GM12878 (cell line): ENCODE measurements at regions not wholly inside any gene's neighbourhood (a gene's known extent, or its start where the extent isn't known, plus 50 kb on each side); places are given as distances from the start of the nearest gene placed in this dataset.

Source experiments
- ATAC-seq: fragments of 200-7000 bp; cut with Tn5 transposase; 3 replicates; pipeline ENCODE4 v1.9.1; 2020; ENCODE audit warnings: mild to moderate bottlenecking, moderate library complexity
- BruUV-seq: library from RNA; stranded (reverse); fragments of 400-500 nt; replicated peaks from 2 replicates; lab custom pipeline; 2021; lab: Mats Ljungman, UMichigan
- CTCF ChIA-PET: fragments of 300-600 bp; sonication (Branson Sonifier 250); formaldehyde crosslinking; extraction: SDS; loops from one replicate; lab custom pipeline; 2021; ENCODE audit warnings: inconsistent platforms; lab: Yijun Ruan, JAX
- POLR2A ChIA-PET: fragments of 350-600 bp; formaldehyde crosslinking; extraction: SDS; loops from one replicate; lab custom pipeline; 2021; ENCODE audit warnings: inconsistent platforms; lab: Charles Lee
- RAD21 ChIA-PET: fragments of 300-600 bp; sonication (Branson Sonifier 250); formaldehyde crosslinking; loops from one replicate; lab custom pipeline; 2023; ENCODE audit warnings: antibody characterized with exemption; ENCODE audit not compliant: unreplicated experiment; lab: Charles Lee
- SMC1A ChIA-PET: fragments of 300-600 bp; sonication (Branson Sonifier 250); formaldehyde crosslinking; loops from one replicate; lab custom pipeline; 2023; ENCODE audit not compliant: unreplicated experiment, uncharacterized antibody; lab: Charles Lee
- DNase-seq: peaks from one replicate; pipeline ENCODE4 v3.0.0-alpha.2; 2011; ENCODE audit warnings: low read depth, low spot score
- FAIRE-seq: peaks from 3 replicates; lab custom pipeline; 2011; peaks lifted over from hg19 to GRCh38; lab: Jason Lieb, UNC
- H2AFZ ChIP-seq: 2 replicates; pipeline ENCODE4 v1.6.0; 2011; ENCODE audit warnings: low read depth, low read length, control low read depth; ENCODE audit not compliant: control insufficient read depth
- H3K27ac ChIP-seq: 2 replicates; pipeline ENCODE4 v1.5.1; 2011; ENCODE audit warnings: control low read depth; ENCODE audit not compliant: control insufficient read depth, insufficient read depth
- H3K27me3 ChIP-seq, 2 experiments: replicated peaks in 1 of 2; 2 replicates each; pipeline versions ENCODE4 v1.6.0 to v1.6.1; 2011; ENCODE audit warnings: low read length in 1 of 2; ENCODE audit not compliant: control insufficient read depth in 2 of 2, insufficient read depth in 2 of 2
- H3K36me3 ChIP-seq, 2 experiments: 2 replicates each; pipeline ENCODE4 v1.5.1; 2011; ENCODE audit warnings: low read length in 1 of 2; ENCODE audit not compliant: control insufficient read depth in 2 of 2, insufficient read depth in 2 of 2
- H3K4me1 ChIP-seq: 2 replicates; pipeline ENCODE4 v1.6.1; 2011; ENCODE audit warnings: mild to moderate bottlenecking, low read length, moderate library complexity, mixed read lengths; ENCODE audit not compliant: control insufficient read depth, insufficient read depth
- H3K4me2 ChIP-seq: 2 replicates; pipeline ENCODE4 v1.6.0; 2011; ENCODE audit warnings: control low read depth; ENCODE audit not compliant: control insufficient read depth, insufficient read depth
- H3K4me3 ChIP-seq: fragments of 200-600 bp; sonication (generic); 2 replicates; pipeline ENCODE4 v1.5.1; 2016
- H3K79me2 ChIP-seq: 2 replicates; pipeline ENCODE4 v1.6.0; 2011; ENCODE audit warnings: low read length; ENCODE audit not compliant: control insufficient read depth, insufficient read depth
- H3K9ac ChIP-seq: 2 replicates; pipeline ENCODE4 v1.8.0; 2011; ENCODE audit warnings: low read length, control low read depth, mixed read lengths; ENCODE audit not compliant: control insufficient read depth, insufficient read depth
- H3K9me3 ChIP-seq: replicated peaks from 3 replicates; pipeline ENCODE4 v1.5.1; 2011; ENCODE audit warnings: mild to moderate bottlenecking, low read length; ENCODE audit not compliant: control insufficient read depth, insufficient read depth
- H4K20me1 ChIP-seq: 2 replicates; pipeline ENCODE4 v1.6.0; 2011; ENCODE audit not compliant: control insufficient read depth, insufficient read depth
- CBFB ChIP-seq: IDR thresholded peaks from 2 replicates; pipeline ENCODE4 v1.6.1; 2016; ENCODE audit warnings: antibody characterized with exemption, low read depth
- CBX5 ChIP-seq: sonication (generic); IDR thresholded peaks from 2 replicates; pipeline ENCODE4 v1.6.1; 2016; ENCODE audit warnings: low read depth, moderate library complexity, mild to moderate bottlenecking, inconsistent platforms
- HCFC1 ChIP-seq: fragments of 150-350 bp; IDR thresholded peaks from 2 replicates; pipeline ENCODE4 v1.6.1; 2014; ENCODE audit warnings: low read length
- NFXL1 ChIP-seq: fragments of 450-650 bp; IDR thresholded peaks from 2 replicates; pipeline ENCODE4 v1.6.1; 2017; ENCODE audit warnings: antibody characterized with exemption, mild to moderate bottlenecking, borderline replicate concordance
- NFYA ChIP-seq: IDR thresholded peaks from 2 replicates; pipeline ENCODE4 v1.6.1; 2011; ENCODE audit warnings: low read depth, mild to moderate bottlenecking, low read length, improper control_type of control experiment, borderline replicate concordance
- POLR2A ChIP-seq: IDR thresholded peaks from 2 replicates; pipeline ENCODE4 v1.6.1; 2011; ENCODE audit warnings: low read depth, mild to moderate bottlenecking, low read length
- RAD21 ChIP-seq: IDR thresholded peaks from 2 replicates; pipeline ENCODE4 v1.6.1; 2011; ENCODE audit warnings: mild to moderate bottlenecking, low read depth, low read length, moderate library complexity; ENCODE audit not compliant: insufficient read depth
- RELA ChIP-seq: fragments of 450-650 bp; IDR thresholded peaks from 2 replicates; pipeline ENCODE4 v1.8.0; 2014; ENCODE audit warnings: borderline replicate concordance; ENCODE audit not compliant: partially characterized antibody
- SMC3 ChIP-seq: IDR thresholded peaks from 2 replicates; pipeline ENCODE4 v1.6.1; 2011; ENCODE audit warnings: low read length, improper control_type of control experiment, borderline replicate concordance
- SUPT20H ChIP-seq: IDR thresholded peaks from 2 replicates; pipeline ENCODE4 v1.6.1; 2011; ENCODE audit warnings: low read depth, mild to moderate bottlenecking, low read length, moderate library complexity, borderline replicate concordance; ENCODE audit not compliant: control insufficient read depth
- ZNF592 ChIP-seq: fragments of 450-650 bp; IDR thresholded peaks from 2 replicates; pipeline ENCODE4 v1.6.1; 2017; ENCODE audit warnings: mild to moderate bottlenecking, moderate library complexity
- ZNF622 ChIP-seq: fragments of 450-650 bp; IDR thresholded peaks from 2 replicates; pipeline ENCODE4 v1.6.1; 2017; ENCODE audit warnings: mild to moderate bottlenecking, inconsistent platforms
- WGBS: methylation state at CpG from one replicate; pipeline ENCODE4 v1.1.6; 2016; ENCODE audit warnings: low lambda C conversion rate; ENCODE audit not compliant: insufficient replicate concordance, insufficient coverage; ENCODE audit errors: missing lambda C conversion rate; 5-methylcytosine and 5-hydroxymethylcytosine counted together
- in situ Hi-C: fragments of 300-500 bp; cut with MboI; formaldehyde crosslinking; loops from 9 replicates; pipeline ENCODE4 v1.14.3; 2018; ENCODE audit warnings: mixed read lengths
- intact Hi-C: fragments of 100-400 bp; cut with micrococcal nuclease; formaldehyde crosslinking; loops from one replicate; pipeline ENCODE4 v1.14.2; 2022; ENCODE audit not compliant: unreplicated experiment
- TF ChIP-seq, protein P1 (sequence below): fragments of 450-650 bp; IDR thresholded peaks from 2 replicates; pipeline ENCODE4 v1.6.1; 2017; ENCODE audit warnings: mild to moderate bottlenecking
- TF ChIP-seq, protein P2 (sequence below): fragments of 450-650 bp; IDR thresholded peaks from 2 replicates; pipeline ENCODE4 v1.6.1; 2017; ENCODE audit warnings: antibody characterized with exemption, mild to moderate bottlenecking, moderate library complexity
- TF ChIP-seq, protein P3 (sequence below): IDR thresholded peaks from 2 replicates; pipeline ENCODE4 v1.6.1; 2012; ENCODE audit warnings: low read depth, low read length, improper control_type of control experiment

GRCh38 chr17:71631483-71631882 lies 489.3 kb upstream of the SOX9 start:
- RAD21 ChIA-PET: no interaction called here
- FAIRE-seq: no peak

More at GRCh38 chr17:71631483-71631882, 489.3 kb upstream of the SOX9 start:
- no peak overlapping the region for H3K4me3 ChIP-seq
- H3K9ac ChIP-seq: no peak overlapping the region
- ATAC-seq (no peak), DNase-seq (no peak)
- H4K20me1 ChIP-seq: no peaks in the 10 kb centered on the region
- in situ Hi-C loops (no loop called here), intact Hi-C loops (no loop called here)
- H3K4me2 ChIP-seq: no peak overlapping the region
- H3K79me2 ChIP-seq: no peaks in the 10 kb centered on the region
- BruUV-seq: no TSS peak
- H3K27me3 ChIP-seq: no peaks in the 10 kb centered on the region
- TF ChIP-seq CBFB (no peak), ZNF622 (no peak), RAD21 (no peak), ZNF592 (no peak), HCFC1 (no peak), NFYA (no peak), NFXL1 (no peak), CBX5 (no peak), SMC3 (no peak), SUPT20H (no peak), POLR2A (no peak), RELA (no peak)
- TF ChIP-seq, protein P1, sequence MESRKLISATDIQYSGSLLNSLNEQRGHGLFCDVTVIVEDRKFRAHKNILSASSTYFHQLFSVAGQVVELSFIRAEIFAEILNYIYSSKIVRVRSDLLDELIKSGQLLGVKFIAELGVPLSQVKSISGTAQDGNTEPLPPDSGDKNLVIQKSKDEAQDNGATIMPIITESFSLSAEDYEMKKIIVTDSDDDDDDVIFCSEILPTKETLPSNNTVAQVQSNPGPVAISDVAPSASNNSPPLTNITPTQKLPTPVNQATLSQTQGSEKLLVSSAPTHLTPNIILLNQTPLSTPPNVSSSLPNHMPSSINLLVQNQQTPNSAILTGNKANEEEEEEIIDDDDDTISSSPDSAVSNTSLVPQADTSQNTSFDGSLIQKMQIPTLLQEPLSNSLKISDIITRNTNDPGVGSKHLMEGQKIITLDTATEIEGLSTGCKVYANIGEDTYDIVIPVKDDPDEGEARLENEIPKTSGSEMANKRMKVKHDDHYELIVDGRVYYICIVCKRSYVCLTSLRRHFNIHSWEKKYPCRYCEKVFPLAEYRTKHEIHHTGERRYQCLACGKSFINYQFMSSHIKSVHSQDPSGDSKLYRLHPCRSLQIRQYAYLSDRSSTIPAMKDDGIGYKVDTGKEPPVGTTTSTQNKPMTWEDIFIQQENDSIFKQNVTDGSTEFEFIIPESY: no peak
- TF ChIP-seq, protein P2, sequence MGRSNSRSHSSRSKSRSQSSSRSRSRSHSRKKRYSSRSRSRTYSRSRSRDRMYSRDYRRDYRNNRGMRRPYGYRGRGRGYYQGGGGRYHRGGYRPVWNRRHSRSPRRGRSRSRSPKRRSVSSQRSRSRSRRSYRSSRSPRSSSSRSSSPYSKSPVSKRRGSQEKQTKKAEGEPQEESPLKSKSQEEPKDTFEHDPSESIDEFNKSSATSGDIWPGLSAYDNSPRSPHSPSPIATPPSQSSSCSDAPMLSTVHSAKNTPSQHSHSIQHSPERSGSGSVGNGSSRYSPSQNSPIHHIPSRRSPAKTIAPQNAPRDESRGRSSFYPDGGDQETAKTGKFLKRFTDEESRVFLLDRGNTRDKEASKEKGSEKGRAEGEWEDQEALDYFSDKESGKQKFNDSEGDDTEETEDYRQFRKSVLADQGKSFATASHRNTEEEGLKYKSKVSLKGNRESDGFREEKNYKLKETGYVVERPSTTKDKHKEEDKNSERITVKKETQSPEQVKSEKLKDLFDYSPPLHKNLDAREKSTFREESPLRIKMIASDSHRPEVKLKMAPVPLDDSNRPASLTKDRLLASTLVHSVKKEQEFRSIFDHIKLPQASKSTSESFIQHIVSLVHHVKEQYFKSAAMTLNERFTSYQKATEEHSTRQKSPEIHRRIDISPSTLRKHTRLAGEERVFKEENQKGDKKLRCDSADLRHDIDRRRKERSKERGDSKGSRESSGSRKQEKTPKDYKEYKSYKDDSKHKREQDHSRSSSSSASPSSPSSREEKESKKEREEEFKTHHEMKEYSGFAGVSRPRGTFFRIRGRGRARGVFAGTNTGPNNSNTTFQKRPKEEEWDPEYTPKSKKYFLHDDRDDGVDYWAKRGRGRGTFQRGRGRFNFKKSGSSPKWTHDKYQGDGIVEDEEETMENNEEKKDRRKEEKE: no peak
- TF ChIP-seq, protein P3, sequence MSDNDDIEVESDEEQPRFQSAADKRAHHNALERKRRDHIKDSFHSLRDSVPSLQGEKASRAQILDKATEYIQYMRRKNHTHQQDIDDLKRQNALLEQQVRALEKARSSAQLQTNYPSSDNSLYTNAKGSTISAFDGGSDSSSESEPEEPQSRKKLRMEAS: no peak
- no peaks in the 10 kb centered on the region for H3K36me3 ChIP-seq
- no peaks in the 10 kb centered on the region for H3K4me1 ChIP-seq
- 0% methylated on average over 1 of the region's 1 CpG for WGBS
- H3K9me3 ChIP-seq: no peaks in the 10 kb centered on the region; the same call in 1 of the 3 replicates
- CTCF ChIA-PET: no interaction called here
- POLR2A ChIA-PET: no interaction called here
- no peak overlapping the region for H3K27ac ChIP-seq
- SMC1A ChIA-PET: no interaction called here
- H2AFZ ChIP-seq: no peak overlapping the region
